GM23338 (cell line): ENCODE measurements at regions not wholly inside any gene's neighbourhood (a gene's known extent, or its start where the extent isn't known, plus 50 kb on each side); places are given as distances from the start of the nearest gene placed in this dataset.

Experiments
- ATAC-seq: fragments of 200-7000 bp; cut with Tn5 transposase; 3 replicates; pipeline ENCODE4 v1.9.1; 2020
- DNase-seq: peaks from one replicate; pipeline ENCODE4 v3.0.0-alpha.2; 2015; ENCODE audit warnings: low spot score
- H2AFZ ChIP-seq: fragments of 200-600 bp; sonication (generic); 2 replicates; pipeline ENCODE4 v1.8.0; 2016; ENCODE audit warnings: antibody characterized with exemption, mild to moderate bottlenecking, moderate library complexity
- H3F3A ChIP-seq: fragments of 200-600 bp; sonication (generic); replicated peaks from 2 replicates; pipeline ENCODE4 v1.8.0; 2017; ENCODE audit warnings: antibody characterized with exemption, mixed run types, low read depth
- H3K27ac ChIP-seq: fragments of 200-600 bp; sonication (generic); 2 replicates; pipeline ENCODE4 v1.6.1; 2016; ENCODE audit warnings: low read depth
- H3K27me3 ChIP-seq: fragments of 200-600 bp; sonication (generic); 2 replicates; pipeline ENCODE4 v1.8.0; 2016; ENCODE audit warnings: mild to moderate bottlenecking, mixed run types, moderate library complexity; ENCODE audit not compliant: insufficient read depth
- H3K36me3 ChIP-seq: fragments of 200-600 bp; sonication (generic); 2 replicates; pipeline ENCODE4 v1.8.0; 2016; ENCODE audit warnings: mild to moderate bottlenecking; ENCODE audit not compliant: insufficient read depth
- H3K4me1 ChIP-seq: fragments of 200-600 bp; sonication (generic); 2 replicates; pipeline ENCODE4 v1.8.0; 2016; ENCODE audit warnings: mild to moderate bottlenecking, moderate library complexity; ENCODE audit not compliant: insufficient read depth
- H3K4me2 ChIP-seq: fragments of 200-600 bp; sonication (generic); 2 replicates; pipeline ENCODE4 v1.7.1; 2017; ENCODE audit warnings: mixed run types
- H3K4me3 ChIP-seq: fragments of 200-600 bp; sonication (generic); 2 replicates; pipeline ENCODE4 v1.6.1; 2016; ENCODE audit warnings: mixed run types
- H3K79me2 ChIP-seq: fragments of 200-600 bp; sonication (generic); replicated peaks from 2 replicates; pipeline ENCODE4 v1.8.0; 2017; ENCODE audit warnings: mild to moderate bottlenecking; ENCODE audit not compliant: insufficient read depth
- H3K9me2 ChIP-seq: fragments of 200-600 bp; sonication (generic); 2 replicates; pipeline ENCODE4 v1.8.0; 2017; ENCODE audit not compliant: insufficient read depth
- H4K20me1 ChIP-seq: fragments of 200-600 bp; sonication (generic); replicated peaks from 2 replicates; pipeline ENCODE4 v1.8.0; 2017; ENCODE audit warnings: mild to moderate bottlenecking; ENCODE audit not compliant: insufficient read depth
- H3K27ac Mint-ChIP-seq: 2 replicates; pipeline ENCODE4 v1.8.0; 2020; ENCODE audit warnings: inconsistent platforms, mild to moderate bottlenecking, moderate library complexity, mixed read lengths
- H3K27me3 Mint-ChIP-seq: 3 replicates; pipeline ENCODE4 v1.8.0; 2022; ENCODE audit warnings: low read depth, mild to moderate bottlenecking, moderate library complexity, mixed read lengths, inconsistent platforms; ENCODE audit not compliant: insufficient read depth, poor library complexity
- H3K36me3 Mint-ChIP-seq: 3 replicates; pipeline ENCODE4 v1.8.0; 2021; ENCODE audit warnings: low read depth, mild to moderate bottlenecking, inconsistent platforms, moderate library complexity, mixed read lengths
- H3K4me1 Mint-ChIP-seq: 3 replicates; pipeline ENCODE4 v1.8.0; 2020; ENCODE audit warnings: mild to moderate bottlenecking, inconsistent platforms, mixed read lengths
- H3K4me3 Mint-ChIP-seq: 3 replicates; pipeline ENCODE4 v1.8.0; 2021; ENCODE audit warnings: moderate library complexity, mild to moderate bottlenecking, inconsistent platforms, mixed read lengths
- H3K9me3 Mint-ChIP-seq: 3 replicates; pipeline ENCODE4 v1.8.0; 2020; ENCODE audit warnings: moderate library complexity, mild to moderate bottlenecking, inconsistent platforms, mixed read lengths
- CREB1 ChIP-seq: fragments of 250-450 bp; sonication (Bioruptor Pico); IDR thresholded peaks from 2 replicates; pipeline ENCODE4 v1.5.0; 2020; ENCODE audit warnings: low read depth, mild to moderate bottlenecking, moderate library complexity
- EZH2 ChIP-seq: fragments of 200-600 bp; sonication (generic); IDR thresholded peaks from one replicate; pipeline ENCODE4 v1.8.0; 2017; ENCODE audit warnings: antibody characterized with exemption, mild to moderate bottlenecking, low read depth; ENCODE audit not compliant: unreplicated experiment
- EZH2phosphoT487 ChIP-seq: fragments of 200-600 bp; sonication (generic); IDR thresholded peaks from one replicate; pipeline ENCODE4 v1.8.1; 2018; ENCODE audit warnings: antibody characterized with exemption; ENCODE audit not compliant: unreplicated experiment
- NANOG ChIP-seq: IDR thresholded peaks from 2 replicates; pipeline ENCODE4 v1.6.1; 2016; ENCODE audit warnings: antibody characterized with exemption, borderline replicate concordance
- POLR2AphosphoS5 ChIP-seq: IDR thresholded peaks from 2 replicates; pipeline ENCODE4 v1.6.1; 2016; ENCODE audit warnings: antibody characterized with exemption, low read depth
- STAT1 ChIP-seq: IDR thresholded peaks from one replicate; pipeline ENCODE4 v1.6.1; 2016; ENCODE audit warnings: antibody characterized with exemption; ENCODE audit not compliant: unreplicated experiment
- ZNF114 ChIP-seq: fragments of 250-450 bp; sonication (Bioruptor Pico); IDR thresholded peaks from 2 replicates; pipeline ENCODE4 v1.5.0; 2020; ENCODE audit warnings: mild to moderate bottlenecking, moderate library complexity
- ZNF331 ChIP-seq: fragments of 250-450 bp; sonication (Bioruptor Pico); IDR thresholded peaks from 2 replicates; pipeline ENCODE4 v1.5.0; 2020; ENCODE audit warnings: low read depth, mild to moderate bottlenecking, moderate library complexity
- TF ChIP-seq, protein P1 (sequence below): fragments of 250-450 bp; sonication (Bioruptor Pico); IDR thresholded peaks from 2 replicates; pipeline ENCODE4 v1.5.0; 2020; ENCODE audit warnings: mild to moderate bottlenecking, moderate library complexity
- TF ChIP-seq, protein P2 (sequence below), 2 experiments: fragments of 200-600 bp in 1 of 2; sonication (generic) in 1 of 2; conservative IDR thresholded peaks; 2 replicates each; pipeline versions ENCODE4 v1.5.1 to v1.6.1; 2016 to 2017; ENCODE audit warnings: antibody characterized with exemption in 2 of 2, low read depth in 2 of 2, mild to moderate bottlenecking in 2 of 2, moderate library complexity in 1 of 2
- TF ChIP-seq, protein P3 (sequence below): IDR thresholded peaks from one replicate; pipeline ENCODE4 v1.6.1; 2018; ENCODE audit warnings: antibody characterized with exemption; ENCODE audit not compliant: unreplicated experiment
- TF ChIP-seq, protein P4 (sequence below): IDR thresholded peaks from 2 replicates; pipeline ENCODE4 v1.6.1; 2016; ENCODE audit warnings: antibody characterized with exemption

DNA sequence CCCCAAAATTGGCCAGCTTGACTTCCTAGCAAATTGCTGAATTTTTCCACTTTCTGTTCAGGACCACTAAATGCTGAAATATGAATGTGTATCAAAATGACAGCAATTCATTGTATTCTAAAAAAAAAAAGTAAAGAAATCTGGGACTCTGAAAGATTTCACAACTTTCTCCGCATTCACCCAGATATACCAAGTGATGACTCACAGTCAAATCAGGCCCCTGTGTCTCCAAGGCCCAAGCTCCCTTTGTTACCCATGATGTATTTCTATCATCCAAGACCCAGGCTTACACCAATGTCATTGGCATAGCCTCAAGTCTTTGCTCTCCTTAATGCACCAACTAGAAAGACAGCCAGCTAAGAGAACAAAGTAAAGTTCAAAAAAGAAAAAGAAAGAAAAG, 493.9 kb downstream of the NTRK2 start:
- no peak for ATAC-seq
- H3K4me2 ChIP-seq = no peak overlapping the region
- Mint-ChIP-seq H3K27ac (no peak overlapping the region), H3K36me3 (no peaks in the 10 kb centered on the region; the same call in 1 of the 3 replicates), H3K27me3 (no peaks in the 10 kb centered on the region), H3K4me1 (peaks cover 9% of the 10 kb centered on the region; the same call in 2 of the 3 replicates), H3K4me3 (no peak overlapping the region), H3K9me3 (peaks cover 13% of the 10 kb centered on the region; the same call in 2 of the 3 replicates)
- no peaks in the 10 kb centered on the region for H3K79me2 ChIP-seq
- no peaks in the 10 kb centered on the region; the same call in 1 of the 2 replicates for H3K36me3 ChIP-seq
- no peak overlapping the region for H2AFZ ChIP-seq
- 0 out of 2 replicates have a peak, but pooled peaks cover 4% of the 10 kb centered on the region for H3K4me1 ChIP-seq
- H3K9me2 ChIP-seq = no peaks in the 10 kb centered on the region
- no peak overlapping the region for H3K27ac ChIP-seq
- H4K20me1 ChIP-seq = no peaks in the 10 kb centered on the region
- no peak for TF ChIP-seq ZNF331 (CRISPR knock-in tag)
- TF ChIP-seq STAT1 = no peak
- TF ChIP-seq POLR2AphosphoS5 = no peak
- TF ChIP-seq, protein P1, sequence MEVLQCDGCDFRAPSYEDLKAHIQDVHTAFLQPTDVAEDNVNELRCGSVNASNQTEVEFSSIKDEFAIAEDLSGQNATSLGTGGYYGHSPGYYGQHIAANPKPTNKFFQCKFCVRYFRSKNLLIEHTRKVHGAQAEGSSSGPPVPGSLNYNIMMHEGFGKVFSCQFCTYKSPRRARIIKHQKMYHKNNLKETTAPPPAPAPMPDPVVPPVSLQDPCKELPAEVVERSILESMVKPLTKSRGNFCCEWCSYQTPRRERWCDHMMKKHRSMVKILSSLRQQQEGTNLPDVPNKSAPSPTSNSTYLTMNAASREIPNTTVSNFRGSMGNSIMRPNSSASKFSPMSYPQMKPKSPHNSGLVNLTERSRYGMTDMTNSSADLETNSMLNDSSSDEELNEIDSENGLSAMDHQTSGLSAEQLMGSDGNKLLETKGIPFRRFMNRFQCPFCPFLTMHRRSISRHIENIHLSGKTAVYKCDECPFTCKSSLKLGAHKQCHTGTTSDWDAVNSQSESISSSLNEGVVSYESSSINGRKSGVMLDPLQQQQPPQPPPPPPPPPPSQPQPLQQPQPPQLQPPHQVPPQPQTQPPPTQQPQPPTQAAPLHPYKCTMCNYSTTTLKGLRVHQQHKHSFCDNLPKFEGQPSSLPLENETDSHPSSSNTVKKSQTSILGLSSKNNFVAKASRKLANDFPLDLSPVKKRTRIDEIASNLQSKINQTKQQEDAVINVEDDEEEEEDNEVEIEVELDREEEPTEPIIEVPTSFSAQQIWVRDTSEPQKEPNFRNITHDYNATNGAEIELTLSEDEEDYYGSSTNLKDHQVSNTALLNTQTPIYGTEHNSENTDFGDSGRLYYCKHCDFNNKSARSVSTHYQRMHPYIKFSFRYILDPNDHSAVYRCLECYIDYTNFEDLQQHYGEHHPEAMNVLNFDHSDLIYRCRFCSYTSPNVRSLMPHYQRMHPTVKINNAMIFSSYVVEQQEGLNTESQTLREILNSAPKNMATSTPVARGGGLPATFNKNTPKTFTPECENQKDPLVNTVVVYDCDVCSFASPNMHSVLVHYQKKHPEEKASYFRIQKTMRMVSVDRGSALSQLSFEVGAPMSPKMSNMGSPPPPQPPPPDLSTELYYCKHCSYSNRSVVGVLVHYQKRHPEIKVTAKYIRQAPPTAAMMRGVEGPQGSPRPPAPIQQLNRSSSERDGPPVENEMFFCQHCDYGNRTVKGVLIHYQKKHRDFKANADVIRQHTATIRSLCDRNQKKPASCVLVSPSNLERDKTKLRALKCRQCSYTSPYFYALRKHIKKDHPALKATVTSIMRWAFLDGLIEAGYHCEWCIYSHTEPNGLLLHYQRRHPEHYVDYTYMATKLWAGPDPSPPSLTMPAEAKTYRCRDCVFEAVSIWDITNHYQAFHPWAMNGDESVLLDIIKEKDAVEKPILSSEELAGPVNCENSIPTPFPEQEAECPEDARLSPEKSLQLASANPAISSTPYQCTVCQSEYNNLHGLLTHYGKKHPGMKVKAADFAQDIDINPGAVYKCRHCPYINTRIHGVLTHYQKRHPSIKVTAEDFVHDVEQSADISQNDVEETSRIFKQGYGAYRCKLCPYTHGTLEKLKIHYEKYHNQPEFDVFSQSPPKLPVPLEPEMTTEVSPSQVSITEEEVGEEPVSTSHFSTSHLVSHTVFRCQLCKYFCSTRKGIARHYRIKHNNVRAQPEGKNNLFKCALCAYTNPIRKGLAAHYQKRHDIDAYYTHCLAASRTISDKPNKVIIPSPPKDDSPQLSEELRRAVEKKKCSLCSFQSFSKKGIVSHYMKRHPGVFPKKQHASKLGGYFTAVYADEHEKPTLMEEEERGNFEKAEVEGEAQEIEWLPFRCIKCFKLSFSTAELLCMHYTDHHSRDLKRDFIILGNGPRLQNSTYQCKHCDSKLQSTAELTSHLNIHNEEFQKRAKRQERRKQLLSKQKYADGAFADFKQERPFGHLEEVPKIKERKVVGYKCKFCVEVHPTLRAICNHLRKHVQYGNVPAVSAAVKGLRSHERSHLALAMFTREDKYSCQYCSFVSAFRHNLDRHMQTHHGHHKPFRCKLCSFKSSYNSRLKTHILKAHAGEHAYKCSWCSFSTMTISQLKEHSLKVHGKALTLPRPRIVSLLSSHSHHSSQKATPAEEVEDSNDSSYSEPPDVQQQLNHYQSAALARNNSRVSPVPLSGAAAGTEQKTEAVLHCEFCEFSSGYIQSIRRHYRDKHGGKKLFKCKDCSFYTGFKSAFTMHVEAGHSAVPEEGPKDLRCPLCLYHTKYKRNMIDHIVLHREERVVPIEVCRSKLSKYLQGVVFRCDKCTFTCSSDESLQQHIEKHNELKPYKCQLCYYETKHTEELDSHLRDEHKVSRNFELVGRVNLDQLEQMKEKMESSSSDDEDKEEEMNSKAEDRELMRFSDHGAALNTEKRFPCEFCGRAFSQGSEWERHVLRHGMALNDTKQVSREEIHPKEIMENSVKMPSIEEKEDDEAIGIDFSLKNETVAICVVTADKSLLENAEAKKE (CRISPR knock-in tag) = no peak
- TF ChIP-seq, protein P2, sequence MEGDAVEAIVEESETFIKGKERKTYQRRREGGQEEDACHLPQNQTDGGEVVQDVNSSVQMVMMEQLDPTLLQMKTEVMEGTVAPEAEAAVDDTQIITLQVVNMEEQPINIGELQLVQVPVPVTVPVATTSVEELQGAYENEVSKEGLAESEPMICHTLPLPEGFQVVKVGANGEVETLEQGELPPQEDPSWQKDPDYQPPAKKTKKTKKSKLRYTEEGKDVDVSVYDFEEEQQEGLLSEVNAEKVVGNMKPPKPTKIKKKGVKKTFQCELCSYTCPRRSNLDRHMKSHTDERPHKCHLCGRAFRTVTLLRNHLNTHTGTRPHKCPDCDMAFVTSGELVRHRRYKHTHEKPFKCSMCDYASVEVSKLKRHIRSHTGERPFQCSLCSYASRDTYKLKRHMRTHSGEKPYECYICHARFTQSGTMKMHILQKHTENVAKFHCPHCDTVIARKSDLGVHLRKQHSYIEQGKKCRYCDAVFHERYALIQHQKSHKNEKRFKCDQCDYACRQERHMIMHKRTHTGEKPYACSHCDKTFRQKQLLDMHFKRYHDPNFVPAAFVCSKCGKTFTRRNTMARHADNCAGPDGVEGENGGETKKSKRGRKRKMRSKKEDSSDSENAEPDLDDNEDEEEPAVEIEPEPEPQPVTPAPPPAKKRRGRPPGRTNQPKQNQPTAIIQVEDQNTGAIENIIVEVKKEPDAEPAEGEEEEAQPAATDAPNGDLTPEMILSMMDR (conservative IDR thresholded peaks at IDR 0.05; ENCODE audit: low read depth in 2 of 2) = no peak
- TF ChIP-seq EZH2 = no peak
- no peak for TF ChIP-seq CREB1 (CRISPR knock-in tag)
- no peak for TF ChIP-seq EZH2phosphoT487
- TF ChIP-seq NANOG = no peak
- TF ChIP-seq, protein P3, sequence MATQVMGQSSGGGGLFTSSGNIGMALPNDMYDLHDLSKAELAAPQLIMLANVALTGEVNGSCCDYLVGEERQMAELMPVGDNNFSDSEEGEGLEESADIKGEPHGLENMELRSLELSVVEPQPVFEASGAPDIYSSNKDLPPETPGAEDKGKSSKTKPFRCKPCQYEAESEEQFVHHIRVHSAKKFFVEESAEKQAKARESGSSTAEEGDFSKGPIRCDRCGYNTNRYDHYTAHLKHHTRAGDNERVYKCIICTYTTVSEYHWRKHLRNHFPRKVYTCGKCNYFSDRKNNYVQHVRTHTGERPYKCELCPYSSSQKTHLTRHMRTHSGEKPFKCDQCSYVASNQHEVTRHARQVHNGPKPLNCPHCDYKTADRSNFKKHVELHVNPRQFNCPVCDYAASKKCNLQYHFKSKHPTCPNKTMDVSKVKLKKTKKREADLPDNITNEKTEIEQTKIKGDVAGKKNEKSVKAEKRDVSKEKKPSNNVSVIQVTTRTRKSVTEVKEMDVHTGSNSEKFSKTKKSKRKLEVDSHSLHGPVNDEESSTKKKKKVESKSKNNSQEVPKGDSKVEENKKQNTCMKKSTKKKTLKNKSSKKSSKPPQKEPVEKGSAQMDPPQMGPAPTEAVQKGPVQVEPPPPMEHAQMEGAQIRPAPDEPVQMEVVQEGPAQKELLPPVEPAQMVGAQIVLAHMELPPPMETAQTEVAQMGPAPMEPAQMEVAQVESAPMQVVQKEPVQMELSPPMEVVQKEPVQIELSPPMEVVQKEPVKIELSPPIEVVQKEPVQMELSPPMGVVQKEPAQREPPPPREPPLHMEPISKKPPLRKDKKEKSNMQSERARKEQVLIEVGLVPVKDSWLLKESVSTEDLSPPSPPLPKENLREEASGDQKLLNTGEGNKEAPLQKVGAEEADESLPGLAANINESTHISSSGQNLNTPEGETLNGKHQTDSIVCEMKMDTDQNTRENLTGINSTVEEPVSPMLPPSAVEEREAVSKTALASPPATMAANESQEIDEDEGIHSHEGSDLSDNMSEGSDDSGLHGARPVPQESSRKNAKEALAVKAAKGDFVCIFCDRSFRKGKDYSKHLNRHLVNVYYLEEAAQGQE = no peak
- TF ChIP-seq ZNF114 = no peak
- TF ChIP-seq, protein P4, sequence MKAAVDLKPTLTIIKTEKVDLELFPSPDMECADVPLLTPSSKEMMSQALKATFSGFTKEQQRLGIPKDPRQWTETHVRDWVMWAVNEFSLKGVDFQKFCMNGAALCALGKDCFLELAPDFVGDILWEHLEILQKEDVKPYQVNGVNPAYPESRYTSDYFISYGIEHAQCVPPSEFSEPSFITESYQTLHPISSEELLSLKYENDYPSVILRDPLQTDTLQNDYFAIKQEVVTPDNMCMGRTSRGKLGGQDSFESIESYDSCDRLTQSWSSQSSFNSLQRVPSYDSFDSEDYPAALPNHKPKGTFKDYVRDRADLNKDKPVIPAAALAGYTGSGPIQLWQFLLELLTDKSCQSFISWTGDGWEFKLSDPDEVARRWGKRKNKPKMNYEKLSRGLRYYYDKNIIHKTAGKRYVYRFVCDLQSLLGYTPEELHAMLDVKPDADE = no peak
- H3K27me3 ChIP-seq = no peaks in the 10 kb centered on the region
- H3F3A ChIP-seq = no peaks in the 10 kb centered on the region
- no peak for DNase-seq
- no peak overlapping the region for H3K4me3 ChIP-seq
